ENCODE measurements at regions not wholly inside any gene's neighbourhood (a gene's known extent, or its start where the extent isn't known, plus 50 kb on each side); places are given as distances from the start of the nearest gene placed in this dataset.

DNA sequence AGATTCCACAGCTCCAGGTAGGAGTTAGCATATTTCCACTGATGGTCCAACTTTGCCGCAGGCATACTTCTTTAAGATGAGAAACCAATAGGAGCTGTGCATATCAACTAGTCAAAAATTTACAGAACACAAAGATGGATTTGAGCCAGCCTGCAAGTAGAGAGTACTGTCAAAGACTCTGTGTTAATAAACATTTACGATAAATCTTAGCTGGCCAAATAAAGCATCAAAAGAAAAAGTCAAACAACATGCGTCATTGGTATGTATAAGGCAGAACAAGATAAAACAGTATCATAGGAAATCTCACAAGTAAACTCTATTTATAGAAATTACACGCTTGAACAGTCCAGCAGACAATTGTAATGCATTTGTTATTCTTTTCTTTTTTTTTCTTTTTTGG lies 907.4 kb upstream of the AGA start:
- intact Hi-C loops (cut with DNase I) = no loop called here

DNA sequence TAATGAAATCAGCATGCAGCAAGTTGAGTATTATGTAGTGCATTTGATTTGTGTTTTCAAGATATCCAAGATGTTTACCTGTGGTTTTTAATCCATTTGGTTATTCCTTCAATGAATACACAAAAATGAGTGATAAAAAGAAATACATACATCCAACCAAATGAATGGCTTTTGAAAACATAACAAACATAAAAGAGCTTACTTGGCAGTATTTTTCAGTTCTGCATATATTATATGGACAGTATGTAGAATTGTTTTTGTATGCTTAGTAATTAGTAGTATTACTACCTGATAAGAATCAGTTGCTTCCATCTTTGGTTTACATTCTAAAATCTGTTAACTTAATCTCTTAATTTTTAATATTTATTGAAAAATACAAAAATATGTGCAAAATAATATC lies 908.9 kb upstream of the AGA start:
- Histone ChIP-seq H3K4me1 (no peaks in the 10 kb centered on the region), H3K27me3 (no peaks in the 10 kb centered on the region), H3K9me3 (no peaks in the 10 kb centered on the region), H3K36me3 (no peaks in the 10 kb centered on the region), H3K27ac (no peak overlapping the region), H3K4me3 (no peak overlapping the region)
- DNase-seq (no peak), ATAC-seq (no peak)
- intact Hi-C loops (cut with DNase I) = no loop called here
- no peak for TF ChIP-seq POLR2A (IDR thresholded peaks at IDR 0.05)
- TF ChIP-seq, protein P1, sequence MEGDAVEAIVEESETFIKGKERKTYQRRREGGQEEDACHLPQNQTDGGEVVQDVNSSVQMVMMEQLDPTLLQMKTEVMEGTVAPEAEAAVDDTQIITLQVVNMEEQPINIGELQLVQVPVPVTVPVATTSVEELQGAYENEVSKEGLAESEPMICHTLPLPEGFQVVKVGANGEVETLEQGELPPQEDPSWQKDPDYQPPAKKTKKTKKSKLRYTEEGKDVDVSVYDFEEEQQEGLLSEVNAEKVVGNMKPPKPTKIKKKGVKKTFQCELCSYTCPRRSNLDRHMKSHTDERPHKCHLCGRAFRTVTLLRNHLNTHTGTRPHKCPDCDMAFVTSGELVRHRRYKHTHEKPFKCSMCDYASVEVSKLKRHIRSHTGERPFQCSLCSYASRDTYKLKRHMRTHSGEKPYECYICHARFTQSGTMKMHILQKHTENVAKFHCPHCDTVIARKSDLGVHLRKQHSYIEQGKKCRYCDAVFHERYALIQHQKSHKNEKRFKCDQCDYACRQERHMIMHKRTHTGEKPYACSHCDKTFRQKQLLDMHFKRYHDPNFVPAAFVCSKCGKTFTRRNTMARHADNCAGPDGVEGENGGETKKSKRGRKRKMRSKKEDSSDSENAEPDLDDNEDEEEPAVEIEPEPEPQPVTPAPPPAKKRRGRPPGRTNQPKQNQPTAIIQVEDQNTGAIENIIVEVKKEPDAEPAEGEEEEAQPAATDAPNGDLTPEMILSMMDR (IDR thresholded peaks at IDR 0.05) = no peak

More for the DNA sequence above, 907.4 kb upstream of the AGA start:
- DNase-seq (no peak), ATAC-seq (no peak)
- TF ChIP-seq, protein P1 (IDR thresholded peaks at IDR 0.05) = no peak
- no peak for TF ChIP-seq POLR2A (IDR thresholded peaks at IDR 0.05)
- H3K36me3 ChIP-seq = no peaks in the 10 kb centered on the region
- no peaks in the 10 kb centered on the region for H3K4me1 ChIP-seq
- no peaks in the 10 kb centered on the region for H3K27me3 ChIP-seq
- H3K4me3 ChIP-seq = no peak overlapping the region
- H3K9me3 ChIP-seq = no peaks in the 10 kb centered on the region
- WGBS, 4 donors = 62 to 70% (median 65%) methylated on average over 4 of the region's 4 CpGs
- no peak overlapping the region for H3K27ac ChIP-seq

DNA sequence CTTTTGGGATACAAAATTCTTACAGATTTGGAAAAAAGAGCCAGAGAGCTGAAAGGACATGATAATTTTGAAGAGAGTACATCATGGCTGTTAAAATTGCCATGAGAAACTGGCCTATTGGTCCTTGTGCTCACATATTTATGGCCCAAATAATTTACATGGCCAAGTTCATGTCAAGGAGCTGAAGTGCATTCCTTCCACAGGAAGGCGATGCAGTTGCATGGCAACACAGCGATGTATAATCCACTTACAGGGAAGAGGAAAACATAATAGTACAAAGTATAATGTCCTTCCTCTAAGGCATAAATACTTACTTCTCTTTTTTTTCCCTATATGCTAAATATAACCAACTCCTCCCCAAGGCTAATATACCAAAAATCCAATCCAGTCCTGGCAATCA lies 914.5 kb upstream of the AGA start:
- DNase-seq (no peak), ATAC-seq (no peak)
- Histone ChIP-seq H3K27ac (no peak overlapping the region), H3K4me3 (no peak overlapping the region), H3K9me3 (no peaks in the 10 kb centered on the region), H3K27me3 (no peaks in the 10 kb centered on the region), H3K4me1 (no peaks in the 10 kb centered on the region), H3K36me3 (no peaks in the 10 kb centered on the region)
- intact Hi-C loops (cut with DNase I) = no loop called here
- TF ChIP-seq, protein P1 (IDR thresholded peaks at IDR 0.05) = no peak
- TF ChIP-seq POLR2A (IDR thresholded peaks at IDR 0.05) = no peak
- 72 to 93% (median 88%) methylated on average over 2 of the region's 2 CpGs for WGBS, 4 donors

DNA sequence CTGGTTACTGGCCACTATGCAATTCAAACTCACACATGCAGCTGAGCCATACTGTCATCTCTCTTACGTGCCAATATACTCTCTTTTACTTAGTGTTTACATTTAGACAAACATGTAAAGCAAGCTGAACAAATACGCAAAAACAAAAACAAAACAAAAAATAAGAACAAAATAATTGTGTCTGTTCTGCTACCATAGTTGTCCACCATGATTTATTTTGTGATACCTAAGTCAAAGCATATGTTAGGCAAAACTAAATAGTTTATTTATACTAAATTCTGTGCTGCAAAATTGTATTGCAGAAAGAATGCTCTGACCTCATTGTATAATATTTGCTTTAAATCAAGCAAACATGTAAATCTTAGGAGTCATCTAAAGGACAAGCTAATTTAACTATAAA lies 943.2 kb upstream of the AGA start:
- TF ChIP-seq, protein P1 (IDR thresholded peaks at IDR 0.05) = no peak
- TF ChIP-seq POLR2A (IDR thresholded peaks at IDR 0.05) = no peak
- 82 to 88% (median 86%) methylated on average over 2 of the region's 2 CpGs for WGBS, 4 donors
- no peaks in the 10 kb centered on the region for H3K4me1 ChIP-seq
- H3K36me3 ChIP-seq = no peaks in the 10 kb centered on the region
- no peak overlapping the region for H3K27ac ChIP-seq
- intact Hi-C loops (cut with DNase I) = no loop called here
- H3K4me3 ChIP-seq = no peak overlapping the region
- no peak for ATAC-seq
- no peak for DNase-seq
- H3K9me3 ChIP-seq = peaks cover 0 to 4% (median 0%) of the 10 kb centered on the region in 12 donors
- no peaks in the 10 kb centered on the region for H3K27me3 ChIP-seq

Data from heart left ventricle (tissue), 16 donors.